ENCODE measurements at regions not wholly inside any gene's neighbourhood (a gene's known extent, or its start where the extent isn't known, plus 50 kb on each side); places are given as distances from the start of the nearest gene placed in this dataset.

DNA sequence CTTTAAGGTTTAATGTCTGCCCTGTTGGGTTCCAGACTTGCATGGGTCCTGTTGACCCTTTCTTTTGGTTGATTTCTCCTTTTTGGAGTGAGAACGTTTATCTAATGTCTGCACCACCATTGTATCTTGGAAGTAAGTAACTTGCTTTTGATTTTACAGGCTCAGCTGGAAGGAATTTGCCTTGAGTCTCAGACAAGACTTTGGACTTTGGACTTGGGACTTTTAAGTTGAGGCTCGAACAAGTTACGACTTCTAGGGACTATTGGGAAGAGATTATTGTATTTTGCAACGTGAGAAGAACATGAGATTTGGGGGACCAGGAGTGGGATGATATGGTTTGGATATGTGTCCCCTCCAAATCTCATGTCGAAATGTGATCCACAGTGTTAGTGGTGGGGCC lies 267.7 kb downstream of the GLI2 start:
- Mint-ChIP-seq H3K27me3 (ENCODE audit: low read depth, unreplicated experiment) (peaks cover 46% of the 10 kb centered on the region), H3K4me1 (ENCODE audit: low read depth, unreplicated experiment) (peaks cover 4% of the 10 kb centered on the region), H3K36me3 (ENCODE audit: low read depth, unreplicated experiment) (no peaks in the 10 kb centered on the region), H3K4me3 (ENCODE audit: unreplicated experiment) (no peak overlapping the region), H3K27ac (ENCODE audit: unreplicated experiment) (no peak overlapping the region), H3K9me3 (ENCODE audit: unreplicated experiment) (peaks cover 14% of the 10 kb centered on the region)
- H3K27me3 ChIP-seq (ENCODE audit: insufficient read depth, low read length) = no peaks in the 10 kb centered on the region
- FAIRE-seq = no peak
- TF ChIP-seq CTCF (IDR thresholded peaks at IDR 0.05; ENCODE audit: insufficient read depth, low read depth, low read length) (no peak), EZH2 (IDR thresholded peaks at IDR 0.05; ENCODE audit: insufficient read depth, low read length) (no peak)
- H3K4me3 ChIP-seq (ENCODE audit: insufficient read depth, low read depth, low read length) = no peak overlapping the region
- H3K9ac ChIP-seq (ENCODE audit: low read length) = no peak overlapping the region
- no peaks in the 10 kb centered on the region for H3K9me3 ChIP-seq (ENCODE audit: insufficient read depth, low read depth, low read length)
- DNase-seq (ENCODE audit: low read depth) = no peak
- no peak overlapping the region for H2AFZ ChIP-seq (ENCODE audit: low read depth, low read length)
- no peak overlapping the region for H3K27ac ChIP-seq (ENCODE audit: low read depth, low read length)
- H3K36me3 ChIP-seq (ENCODE audit: insufficient read depth, low read length) = no peaks in the 10 kb centered on the region
- no peak overlapping the region for H3K4me2 ChIP-seq (ENCODE audit: low read length)
- H3K4me1 ChIP-seq (ENCODE audit: insufficient read depth, low read length) = no peaks in the 10 kb centered on the region
- H3K79me2 ChIP-seq (ENCODE audit: insufficient read depth, low read length) = no peaks in the 10 kb centered on the region
- no peaks in the 10 kb centered on the region for H4K20me1 ChIP-seq (ENCODE audit: insufficient read depth, low read length)

- no peak overlapping the region for H3K4me2 ChIP-seq (ENCODE audit: low read length)
- no peak overlapping the region for H3K4me3 ChIP-seq (ENCODE audit: insufficient read depth, low read depth, low read length)
- H3K27me3 ChIP-seq (ENCODE audit: insufficient read depth, low read length) = no peaks in the 10 kb centered on the region
- no peaks in the 10 kb centered on the region for H3K36me3 Mint-ChIP-seq (ENCODE audit: low read depth, unreplicated experiment)
- no peaks in the 10 kb centered on the region for H3K4me1 ChIP-seq (ENCODE audit: insufficient read depth, low read length)
- H3K4me1 Mint-ChIP-seq (ENCODE audit: low read depth, unreplicated experiment) = peaks cover 4% of the 10 kb centered on the region
- FAIRE-seq (no peak), DNase-seq (ENCODE audit: low read depth) (no peak)
- no peaks in the 10 kb centered on the region for H3K79me2 ChIP-seq (ENCODE audit: insufficient read depth, low read length)
- H4K20me1 ChIP-seq (ENCODE audit: insufficient read depth, low read length) = no peaks in the 10 kb centered on the region
- peaks cover 14% of the 10 kb centered on the region for H3K9me3 Mint-ChIP-seq (ENCODE audit: unreplicated experiment)
- TF ChIP-seq CTCF (IDR thresholded peaks at IDR 0.05; ENCODE audit: insufficient read depth, low read depth, low read length) (no peak), EZH2 (IDR thresholded peaks at IDR 0.05; ENCODE audit: insufficient read depth, low read length) (no peak)
- H3K36me3 ChIP-seq (ENCODE audit: insufficient read depth, low read length) = no peaks in the 10 kb centered on the region
- H3K27me3 Mint-ChIP-seq (ENCODE audit: low read depth, unreplicated experiment) = peaks cover 56% of the 10 kb centered on the region
- no peak overlapping the region for H3K9ac ChIP-seq (ENCODE audit: low read length)
- no peaks in the 10 kb centered on the region for H3K9me3 ChIP-seq (ENCODE audit: insufficient read depth, low read depth, low read length)
- H2AFZ ChIP-seq (ENCODE audit: low read depth, low read length) = no peak overlapping the region
- H3K27ac Mint-ChIP-seq (ENCODE audit: unreplicated experiment) = no peak overlapping the region
- no peak overlapping the region for H3K27ac ChIP-seq (ENCODE audit: low read depth, low read length)
- H3K4me3 Mint-ChIP-seq (ENCODE audit: unreplicated experiment) = no peak overlapping the region
Observed at GRCh38 chr2:121004359-121004758, 268.7 kb downstream of the GLI2 start.

DNA sequence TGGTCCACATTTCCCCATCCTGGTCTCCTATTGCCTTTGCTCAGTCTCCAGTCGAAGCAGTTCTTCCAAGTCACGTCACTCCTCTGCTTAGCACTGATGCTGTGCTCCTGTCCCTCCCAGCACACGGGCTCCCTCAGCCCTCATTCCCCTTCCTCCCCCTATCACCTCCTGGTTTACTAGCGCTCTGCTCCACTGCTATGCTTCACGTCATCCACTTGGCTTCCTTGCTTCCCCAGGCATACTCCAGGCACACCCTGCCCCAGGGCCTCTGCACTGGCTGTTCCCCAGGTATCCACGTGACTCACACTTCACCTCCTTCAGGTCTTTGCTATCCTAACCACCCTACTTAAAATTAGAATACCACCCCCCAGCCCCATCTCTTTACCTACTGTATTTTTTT lies 269.3 kb downstream of the GLI2 start:
- Mint-ChIP-seq H3K36me3 (ENCODE audit: low read depth, unreplicated experiment) (no peaks in the 10 kb centered on the region), H3K27ac (ENCODE audit: unreplicated experiment) (no peak overlapping the region), H3K9me3 (ENCODE audit: unreplicated experiment) (peaks cover 14% of the 10 kb centered on the region), H3K4me3 (ENCODE audit: unreplicated experiment) (no peak overlapping the region), H3K4me1 (ENCODE audit: low read depth, unreplicated experiment) (peaks cover 4% of the 10 kb centered on the region), H3K27me3 (ENCODE audit: low read depth, unreplicated experiment) (peaks cover 55% of the 10 kb centered on the region)
- H3K4me1 ChIP-seq (ENCODE audit: insufficient read depth, low read length) = no peaks in the 10 kb centered on the region
- DNase-seq (ENCODE audit: low read depth) = no peak
- H3K79me2 ChIP-seq (ENCODE audit: insufficient read depth, low read length) = no peaks in the 10 kb centered on the region
- no peaks in the 10 kb centered on the region for H3K9me3 ChIP-seq (ENCODE audit: insufficient read depth, low read depth, low read length)
- no peaks in the 10 kb centered on the region for H4K20me1 ChIP-seq (ENCODE audit: insufficient read depth, low read length)
- H2AFZ ChIP-seq (ENCODE audit: low read depth, low read length) = no peak overlapping the region
- no peaks in the 10 kb centered on the region for H3K27me3 ChIP-seq (ENCODE audit: insufficient read depth, low read length)
- H3K4me3 ChIP-seq (ENCODE audit: insufficient read depth, low read depth, low read length) = no peak overlapping the region
- H3K27ac ChIP-seq (ENCODE audit: low read depth, low read length) = no peak overlapping the region
- no peak for FAIRE-seq
- H3K9ac ChIP-seq (ENCODE audit: low read length) = no peak overlapping the region
- no peaks in the 10 kb centered on the region for H3K36me3 ChIP-seq (ENCODE audit: insufficient read depth, low read length)
- TF ChIP-seq EZH2 (IDR thresholded peaks at IDR 0.05; ENCODE audit: insufficient read depth, low read length) (no peak), CTCF (IDR thresholded peaks at IDR 0.05; ENCODE audit: insufficient read depth, low read depth, low read length) (no peak)
- H3K4me2 ChIP-seq (ENCODE audit: low read length) = no peak overlapping the region
